B cell (primary cell): ENCODE measurements at regions not wholly inside any gene's neighbourhood (a gene's known extent, or its start where the extent isn't known, plus 50 kb on each side); places are given as distances from the start of the nearest gene placed in this dataset.

Source experiments
- ATAC-seq: fragments of 200-7000 bp; cut with Tn5 transposase; one replicate; pipeline ENCODE4 v1.10.0; 2021; ENCODE audit warnings: low read depth, mild to moderate bottlenecking, moderate number of reproducible peaks, moderate library complexity
- CTCF ChIA-PET: fragments of 350-600 bp; sonication (Branson Sonifier 250); formaldehyde crosslinking; loops from one replicate; lab custom pipeline; 2021; ENCODE audit warnings: antibody characterized with exemption, inconsistent platforms; lab: Charles Lee
- POLR2A ChIA-PET: fragments of 350-600 bp; sonication (Branson Sonifier 250); formaldehyde crosslinking; loops from one replicate; lab custom pipeline; 2021; ENCODE audit warnings: antibody characterized with exemption; lab: Charles Lee
- DNase-seq: peaks from one replicate; pipeline ENCODE4 v3.0.0; 2013
- H2AFZ ChIP-seq: 2 replicates; pipeline ENCODE4 v1.6.1; 2012; ENCODE audit warnings: mild to moderate bottlenecking, low read depth, low read length; ENCODE audit not compliant: insufficient read depth, poor library complexity, severe bottlenecking
- H3K27ac ChIP-seq, 2 donors: 1 replicate in 1 of 2; 2 replicates in 1 of 2; pipeline ENCODE4 v1.5.1; 2012 to 2013; ENCODE audit warnings: low read length in 2 of 2, mild to moderate bottlenecking in 2 of 2, moderate library complexity in 1 of 2
- H3K27me3 ChIP-seq, 4 experiments: fragments of 200-600 bp in 1 of 4; sonication (generic) in 1 of 4; replicated peaks in 1 of 4; 1 replicate in 2 of 4; 2 replicates in 2 of 4; pipeline versions ENCODE4 v1.6.1 to v1.7.0; 2013 to 2016; ENCODE audit warnings: low read length in 3 of 4, mild to moderate bottlenecking in 2 of 4, mixed read lengths in 1 of 4, moderate library complexity in 1 of 4; ENCODE audit not compliant: insufficient read depth in 4 of 4, control insufficient read depth in 3 of 4; ENCODE audit errors: control extremely low read depth in 1 of 4
- H3K36me3 ChIP-seq, 2 experiments: replicated peaks in 1 of 2; 1 replicate in 1 of 2; 2 replicates in 1 of 2; pipeline versions ENCODE4 v1.6.1 to v1.7.1; 2013; ENCODE audit warnings: low read length in 1 of 2; ENCODE audit not compliant: insufficient read depth in 2 of 2, control insufficient read depth in 1 of 2; ENCODE audit errors: control extremely low read depth in 1 of 2, extremely low read depth in 1 of 2
- H3K4me1 ChIP-seq, 2 donors: fragments of 200-600 bp in 1 of 2; sonication (generic) in 1 of 2; 1 replicate in 1 of 2; 2 replicates in 1 of 2; pipeline versions ENCODE4 v1.5.1 to v1.6.1; 2013 to 2017; ENCODE audit warnings: low read length in 2 of 2; ENCODE audit not compliant: control insufficient read depth in 2 of 2, insufficient read depth in 2 of 2
- H3K4me2 ChIP-seq: replicated peaks from 2 replicates; pipeline ENCODE3; 2012; ENCODE audit warnings: mild to moderate bottlenecking, low read depth, low read length; ENCODE audit not compliant: poor library complexity, severe bottlenecking
- H3K4me3 ChIP-seq, 5 experiments: fragments of 200-600 bp in 1 of 5; sonication (generic) in 1 of 5; 1 replicate in 3 of 5; 2 replicates in 2 of 5; pipeline versions ENCODE4 v1.5.1 to v1.7.0; 2011 to 2016; ENCODE audit warnings: low read length in 4 of 5, mild to moderate bottlenecking in 4 of 5, low read depth in 2 of 5, control low read depth in 1 of 5, moderate library complexity in 1 of 5; ENCODE audit not compliant: insufficient read depth in 1 of 5; ENCODE audit errors: control extremely low read depth in 1 of 5, extremely low read depth in 1 of 5
- H3K79me2 ChIP-seq: fragments of 200-600 bp; sonication (generic); one replicate; pipeline ENCODE4 v1.6.0; 2016; ENCODE audit warnings: low read length; ENCODE audit not compliant: control insufficient read depth, insufficient read depth
- H3K9ac ChIP-seq: fragments of 200-600 bp; sonication (generic); 2 replicates; pipeline ENCODE4 v1.6.1; 2017; ENCODE audit warnings: mild to moderate bottlenecking, low read length, moderate library complexity
- H3K9me3 ChIP-seq, 3 donors: one replicate each; pipeline versions ENCODE4 v1.6.1 to v1.7.1; 2013; ENCODE audit warnings: low read length in 2 of 3; ENCODE audit not compliant: control insufficient read depth in 2 of 3, insufficient read depth in 1 of 3; ENCODE audit errors: control extremely low read depth in 1 of 3
- H4K20me1 ChIP-seq: 2 replicates; pipeline ENCODE4 v1.6.0; 2012; ENCODE audit warnings: mild to moderate bottlenecking, low read length; ENCODE audit not compliant: insufficient read depth, control insufficient read depth, poor library complexity, severe bottlenecking
- H3K27ac Mint-ChIP-seq: one replicate; pipeline ENCODE4 v1.8.0; 2021; ENCODE audit warnings: mixed read lengths
- H3K27me3 Mint-ChIP-seq: one replicate; pipeline ENCODE4 v1.8.0; 2021; ENCODE audit warnings: mixed read lengths
- H3K4me1 Mint-ChIP-seq: one replicate; pipeline ENCODE4 v1.8.0; 2021; ENCODE audit warnings: mixed read lengths
- H3K4me3 Mint-ChIP-seq: one replicate; pipeline ENCODE4 v1.8.0; 2021; ENCODE audit warnings: mixed read lengths
- H3K9me3 Mint-ChIP-seq: one replicate; pipeline ENCODE4 v1.8.0; 2022; ENCODE audit warnings: mixed read lengths; ENCODE audit not compliant: insufficient read depth
- CTCF ChIP-seq: fragments of 200-600 bp; IDR thresholded peaks from one replicate; pipeline ENCODE4 v1.8.0; 2022; ENCODE audit warnings: antibody characterized with exemption, mild to moderate bottlenecking
- EZH2 ChIP-seq: IDR thresholded peaks from 2 replicates; pipeline ENCODE4 v1.6.1; 2012; ENCODE audit warnings: borderline replicate concordance, low read depth, mild to moderate bottlenecking, moderate library complexity, low read length; ENCODE audit not compliant: insufficient read depth, poor library complexity, severe bottlenecking
- WGBS: methylation state at CpG from one replicate; pipeline ENCODE4 v1.1.5; 2013; ENCODE audit warnings: missing lambda C conversion rate; ENCODE audit not compliant: insufficient coverage; 5-methylcytosine and 5-hydroxymethylcytosine counted together
- intact Hi-C: fragments of 100-400 bp; cut with micrococcal nuclease; formaldehyde crosslinking; loops from one replicate; pipeline ENCODE4 v1.10.0; 2022

GRCh38 chr20:22282696-22283095, 301.7 kb downstream of the FOXA2 start:
- peaks cover 0 to 8% (median 0%) of the 10 kb centered on the region in 3 donors for H3K9me3 ChIP-seq
- H3K4me3 ChIP-seq, result no peak overlapping the region
- H3K4me3 Mint-ChIP-seq, result no peak overlapping the region
- H3K4me1 Mint-ChIP-seq, result no peaks in the 10 kb centered on the region
- ATAC-seq, result no peak
- no peaks in the 10 kb centered on the region for H3K27me3 ChIP-seq
- intact Hi-C loops, result no loop called here
- DNase-seq, result no peak
- H3K27me3 Mint-ChIP-seq, result no peaks in the 10 kb centered on the region
- H3K27ac Mint-ChIP-seq, result no peak overlapping the region
- no peaks in the 10 kb centered on the region for H3K4me1 ChIP-seq
- ChIA-PET POLR2A (no interaction called here), CTCF (no interaction called here)
- no peaks in the 10 kb centered on the region for H3K9me3 Mint-ChIP-seq
- TF ChIP-seq CTCF (no peak), EZH2 (no peak)
- H3K4me2 ChIP-seq, result no peak overlapping the region
- H4K20me1 ChIP-seq, result no peaks in the 10 kb centered on the region
- no peak overlapping the region for H2AFZ ChIP-seq
- no peak overlapping the region for H3K9ac ChIP-seq
- WGBS, result 83% methylated on average over 3 of the region's 3 CpGs
- no peaks in the 10 kb centered on the region for H3K79me2 ChIP-seq
- H3K27ac ChIP-seq, result no peak overlapping the region
- H3K36me3 ChIP-seq, result no peaks in the 10 kb centered on the region

- peaks cover 3% of the 10 kb centered on the region for H3K9me3 Mint-ChIP-seq
- ATAC-seq, result no peak
- 60% methylated on average over 2 of the region's 4 CpGs for WGBS
Observed at GRCh38 chr20:22274330-22274729, 310.0 kb downstream of the FOXA2 start.

More at GRCh38 chr20:22274330-22274729, 310.0 kb downstream of the FOXA2 start:
- H3K27me3 Mint-ChIP-seq, result no peaks in the 10 kb centered on the region
- no peak overlapping the region for H3K4me3 Mint-ChIP-seq
- Histone ChIP-seq H3K9me3 (peaks cover 0 to 12% (median 0%) of the 10 kb centered on the region in 3 donors), H3K4me2 (no peak overlapping the region), H3K27ac (no peak overlapping the region), H3K27me3 (no peaks in the 10 kb centered on the region), H4K20me1 (no peaks in the 10 kb centered on the region), H2AFZ (no peak overlapping the region), H3K4me1 (no peaks in the 10 kb centered on the region), H3K79me2 (no peaks in the 10 kb centered on the region), H3K9ac (no peak overlapping the region), H3K4me3 (no peak overlapping the region), H3K36me3 (no peaks in the 10 kb centered on the region)
- intact Hi-C loops, result no loop called here
- DNase-seq, result no peak
- no peak overlapping the region for H3K27ac Mint-ChIP-seq
- ChIA-PET POLR2A (no interaction called here), CTCF (no interaction called here)
- no peaks in the 10 kb centered on the region for H3K4me1 Mint-ChIP-seq
- TF ChIP-seq EZH2 (no peak), CTCF (no peak)
